ENCODE measurements at regions not wholly inside any gene's neighbourhood (a gene's known extent, or its start where the extent isn't known, plus 50 kb on each side); places are given as distances from the start of the nearest gene placed in this dataset.

GRCh38 chr4:154047733-154048132, 258.9 kb upstream of the SFRP2 start:
- TF ChIP-seq EZH2 (IDR thresholded peaks at IDR 0.05; ENCODE audit: low read depth), result no peak
- no peak for TF ChIP-seq CTCF (conservative IDR thresholded peaks at IDR 0.05)
